ENCODE measurements at regions not wholly inside any gene's neighbourhood (a gene's known extent, or its start where the extent isn't known, plus 50 kb on each side); places are given as distances from the start of the nearest gene placed in this dataset.

DNA sequence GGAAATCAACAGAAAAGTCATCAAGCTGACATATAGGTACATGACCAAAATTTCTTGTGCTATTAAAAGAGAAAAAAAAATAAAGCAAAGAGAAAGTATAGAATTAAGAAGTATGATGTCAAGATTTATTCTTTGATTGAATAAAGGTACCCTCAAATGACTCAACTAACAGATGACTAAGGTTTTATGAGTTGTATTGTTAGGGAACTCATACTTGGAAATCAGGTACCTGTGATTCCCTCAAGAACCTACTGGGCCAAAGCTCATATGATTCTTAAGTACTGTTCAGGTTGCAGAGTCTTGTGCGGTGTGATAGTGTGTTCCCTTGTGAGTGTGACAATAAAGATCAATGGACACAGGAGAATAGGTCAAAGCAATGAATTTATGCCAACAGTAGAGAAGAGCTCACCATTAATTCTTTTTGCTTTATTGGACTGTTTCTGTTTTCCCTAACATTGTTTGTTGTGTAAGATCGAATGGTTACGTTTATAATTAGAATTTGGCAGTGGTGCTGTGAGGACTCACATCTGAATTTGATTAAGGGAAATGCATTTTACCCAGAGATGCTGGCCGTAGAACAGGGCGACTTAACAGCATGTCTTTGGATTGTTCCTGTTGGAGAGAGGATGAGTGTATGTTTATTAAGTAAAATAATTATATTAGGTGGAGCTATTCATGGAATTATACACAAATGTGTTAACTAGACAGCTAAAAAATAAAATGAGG, 293.2 kb upstream of the SEMA3D start:
- Histone ChIP-seq H3K36me3 (ENCODE audit: insufficient read depth, low read length) (no peaks in the 10 kb centered on the region), H3K27me3 (ENCODE audit: insufficient read depth, low read length) (no peaks in the 10 kb centered on the region), H3K9me2 (ENCODE audit: low read depth, low read length) (no peaks in the 10 kb centered on the region), H3K27ac (ENCODE audit: low read depth, low read length, poor library complexity, severe bottlenecking) (no peak overlapping the region), H3K9ac (ENCODE audit: low read length) (no peak overlapping the region), H3K9me3 (ENCODE audit: low read length) (no peaks in the 10 kb centered on the region), H4K20me1 (ENCODE audit: insufficient read depth, low read length) (no peaks in the 10 kb centered on the region), H2AFZ (ENCODE audit: low read length) (no peak overlapping the region), H3K79me2 (ENCODE audit: insufficient read depth, low read length) (no peaks in the 10 kb centered on the region), H3K4me2 (ENCODE audit: low read length) (no peak overlapping the region), H3K4me3 (ENCODE audit: low read depth, low read length, poor library complexity, severe bottlenecking) (no peak overlapping the region), H3F3A (ENCODE audit: insufficient read depth, low read length) (no peaks in the 10 kb centered on the region), H3K4me1 (ENCODE audit: insufficient read depth, low read length, severe bottlenecking) (no peaks in the 10 kb centered on the region)
- no peak for TF ChIP-seq CTCF (IDR thresholded peaks at IDR 0.05; ENCODE audit: low read length)
- no peak for TF ChIP-seq EZH2 (IDR thresholded peaks at IDR 0.05; ENCODE audit: borderline replicate concordance, low read length)

DNA sequence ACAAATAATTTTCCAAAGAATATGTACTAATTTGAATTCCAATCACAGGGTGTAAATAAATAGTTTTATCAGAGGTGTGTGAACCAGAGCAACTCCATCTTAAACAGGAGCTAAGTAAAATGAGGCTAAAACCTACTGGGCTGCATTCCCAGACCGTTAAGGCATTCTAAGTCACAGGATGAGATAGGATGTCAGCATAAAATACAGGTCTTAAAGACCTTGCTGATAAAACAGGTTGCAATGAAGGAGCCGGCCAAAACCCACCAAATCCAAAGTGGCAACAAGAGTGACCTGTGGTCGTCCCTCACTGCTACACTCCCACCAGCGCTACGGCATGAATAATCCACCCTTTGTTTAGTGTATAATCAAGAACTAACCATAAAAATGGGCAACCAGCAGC, 291.7 kb upstream of the SEMA3D start:
- Histone ChIP-seq H3K9me2 (ENCODE audit: low read depth, low read length) (no peaks in the 10 kb centered on the region), H3K4me2 (ENCODE audit: low read length) (no peak overlapping the region), H3K9me3 (ENCODE audit: low read length) (no peaks in the 10 kb centered on the region), H4K20me1 (ENCODE audit: insufficient read depth, low read length) (no peaks in the 10 kb centered on the region), H3K9ac (ENCODE audit: low read length) (no peak overlapping the region), H3F3A (ENCODE audit: insufficient read depth, low read length) (no peaks in the 10 kb centered on the region), H2AFZ (ENCODE audit: low read length) (no peak overlapping the region), H3K27me3 (ENCODE audit: insufficient read depth, low read length) (no peaks in the 10 kb centered on the region), H3K4me3 (ENCODE audit: low read depth, low read length, poor library complexity, severe bottlenecking) (no peak overlapping the region), H3K36me3 (ENCODE audit: insufficient read depth, low read length) (no peaks in the 10 kb centered on the region), H3K27ac (ENCODE audit: low read depth, low read length, poor library complexity, severe bottlenecking) (no peak overlapping the region), H3K4me1 (ENCODE audit: insufficient read depth, low read length, severe bottlenecking) (no peaks in the 10 kb centered on the region), H3K79me2 (ENCODE audit: insufficient read depth, low read length) (no peaks in the 10 kb centered on the region)
- no peak for TF ChIP-seq CTCF (IDR thresholded peaks at IDR 0.05; ENCODE audit: low read length)
- no peak for TF ChIP-seq EZH2 (IDR thresholded peaks at IDR 0.05; ENCODE audit: borderline replicate concordance, low read length)

GRCh38 chr7:85475476-85475875, 288.6 kb upstream of the SEMA3D start:
- Histone ChIP-seq H3K4me3 (ENCODE audit: low read depth, low read length, poor library complexity, severe bottlenecking) (no peak overlapping the region), H3K9me2 (ENCODE audit: low read depth, low read length) (no peaks in the 10 kb centered on the region), H3K9me3 (ENCODE audit: low read length) (no peaks in the 10 kb centered on the region), H3K79me2 (ENCODE audit: insufficient read depth, low read length) (no peaks in the 10 kb centered on the region), H3K9ac (ENCODE audit: low read length) (no peak overlapping the region), H3K27me3 (ENCODE audit: insufficient read depth, low read length) (no peaks in the 10 kb centered on the region), H3F3A (ENCODE audit: insufficient read depth, low read length) (no peaks in the 10 kb centered on the region), H2AFZ (ENCODE audit: low read length) (no peak overlapping the region), H3K36me3 (ENCODE audit: insufficient read depth, low read length) (no peaks in the 10 kb centered on the region), H3K4me2 (ENCODE audit: low read length) (no peak overlapping the region), H4K20me1 (ENCODE audit: insufficient read depth, low read length) (no peaks in the 10 kb centered on the region), H3K4me1 (ENCODE audit: insufficient read depth, low read length, severe bottlenecking) (no peaks in the 10 kb centered on the region), H3K27ac (ENCODE audit: low read depth, low read length, poor library complexity, severe bottlenecking) (no peak overlapping the region)
- TF ChIP-seq CTCF (IDR thresholded peaks at IDR 0.05; ENCODE audit: low read length) (no peak), EZH2 (IDR thresholded peaks at IDR 0.05; ENCODE audit: borderline replicate concordance, low read length) (no peak)

Data from OCI-LY1 (cell line).